Fibroblast of lung (primary cell): ENCODE measurements at regions not wholly inside any gene's neighbourhood (a gene's known extent, or its start where the extent isn't known, plus 50 kb on each side); places are given as distances from the start of the nearest gene placed in this dataset.

Experiments used
- DNase-seq, 2 donors: peaks; one replicate each; pipeline versions ENCODE4 v3.0.0 to v3.0.0-alpha.2; 2010; ENCODE audit warnings: low read depth in 2 of 2
- H2AFZ ChIP-seq: 2 replicates; pipeline ENCODE4 v1.5.1; 2012; ENCODE audit warnings: low read length, control low read depth, inconsistent platforms
- H3K27ac ChIP-seq: 2 replicates; pipeline ENCODE4 v1.5.1; 2011; ENCODE audit warnings: low read length, control low read depth; ENCODE audit not compliant: insufficient read depth
- H3K27me3 ChIP-seq: 2 replicates; pipeline ENCODE4 v1.5.1; 2011; ENCODE audit warnings: mild to moderate bottlenecking, low read length; ENCODE audit not compliant: control insufficient read depth, insufficient read depth
- H3K36me3 ChIP-seq: 2 replicates; pipeline ENCODE4 v1.5.1; 2011; ENCODE audit warnings: low read length; ENCODE audit not compliant: control insufficient read depth, insufficient read depth
- H3K4me1 ChIP-seq: 2 replicates; pipeline ENCODE4 v1.5.1; 2011; ENCODE audit warnings: low read length; ENCODE audit not compliant: control insufficient read depth, insufficient read depth; ENCODE audit errors: extremely low read depth
- H3K4me2 ChIP-seq: 2 replicates; pipeline ENCODE4 v1.5.1; 2011; ENCODE audit warnings: low read length, control low read depth; ENCODE audit not compliant: insufficient read depth; ENCODE audit errors: extremely low read depth
- H3K4me3 ChIP-seq, 4 experiments: fragments of 200-600 bp in 1 of 4; sonication (generic) in 1 of 4; replicated peaks in 1 of 4; 2 replicates each; pipeline ENCODE4 v1.5.1; 2011 to 2016; ENCODE audit warnings: low read length in 4 of 4, low read depth in 3 of 4, mild to moderate bottlenecking in 3 of 4, control low read depth in 2 of 4, inconsistent platforms in 1 of 4, mixed read lengths in 1 of 4; ENCODE audit not compliant: insufficient read depth in 1 of 4; ENCODE audit errors: control extremely low read depth in 1 of 4
- H3K79me2 ChIP-seq: 2 replicates; pipeline ENCODE4 v1.5.1; 2012; ENCODE audit warnings: mild to moderate bottlenecking, low read length, inconsistent platforms; ENCODE audit not compliant: control insufficient read depth, insufficient read depth
- H3K9ac ChIP-seq: 2 replicates; pipeline ENCODE4 v1.5.1; 2011; ENCODE audit warnings: mild to moderate bottlenecking, low read length, control low read depth; ENCODE audit not compliant: insufficient read depth
- H3K9me3 ChIP-seq: 2 replicates; pipeline ENCODE4 v1.5.1; 2012; ENCODE audit warnings: low read depth, low read length; ENCODE audit not compliant: control insufficient read depth, insufficient read depth
- H4K20me1 ChIP-seq: 2 replicates; pipeline ENCODE4 v1.5.1; 2011; ENCODE audit warnings: low read length; ENCODE audit not compliant: control insufficient read depth, insufficient read depth; ENCODE audit errors: extremely low read depth
- EZH2 ChIP-seq: IDR thresholded peaks from 2 replicates; pipeline ENCODE4 v1.5.1; 2012; ENCODE audit warnings: low read length, control low read depth, mild to moderate bottlenecking; ENCODE audit errors: missing control alignments
- TF ChIP-seq, protein P1 (sequence below), 2 donors: IDR thresholded peaks in 1 of 2; conservative IDR thresholded peaks in 1 of 2; 1 replicate in 1 of 2; 2 replicates in 1 of 2; pipeline ENCODE4 v1.5.1; 2011 to 2012; ENCODE audit warnings: low read length in 2 of 2, control low read depth in 1 of 2, inconsistent platforms in 1 of 2, low read depth in 1 of 2, mild to moderate bottlenecking in 1 of 2

DNA sequence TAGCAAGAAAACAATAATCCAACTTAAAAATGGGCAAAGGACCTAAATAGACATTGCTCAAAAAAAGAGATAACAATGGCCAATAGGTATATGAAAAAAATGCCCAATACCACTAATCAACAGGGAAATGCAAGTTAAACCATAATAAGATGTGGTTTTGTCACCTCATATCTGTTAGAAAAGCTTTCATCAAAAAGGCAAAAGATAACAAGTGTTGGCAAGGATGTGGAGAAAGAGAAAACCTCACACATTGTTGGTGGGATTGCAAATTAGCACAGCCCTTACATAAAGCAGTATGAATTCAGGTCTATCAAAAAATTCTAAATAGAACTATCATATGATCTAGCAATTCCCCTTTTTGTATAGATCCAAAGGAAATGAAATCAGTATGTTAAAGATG is 387.2 kb upstream of the DUSP10 start:
- Histone ChIP-seq H3K79me2 (no peaks in the 10 kb centered on the region), H3K4me1 (no peaks in the 10 kb centered on the region), H3K4me2 (no peak overlapping the region), H3K4me3 (no peak overlapping the region), H2AFZ (no peak overlapping the region), H3K9me3 (no peaks in the 10 kb centered on the region), H4K20me1 (no peaks in the 10 kb centered on the region), H3K36me3 (no peaks in the 10 kb centered on the region), H3K27me3 (no peaks in the 10 kb centered on the region), H3K9ac (no peak overlapping the region), H3K27ac (no peak overlapping the region)
- TF ChIP-seq, protein P1, sequence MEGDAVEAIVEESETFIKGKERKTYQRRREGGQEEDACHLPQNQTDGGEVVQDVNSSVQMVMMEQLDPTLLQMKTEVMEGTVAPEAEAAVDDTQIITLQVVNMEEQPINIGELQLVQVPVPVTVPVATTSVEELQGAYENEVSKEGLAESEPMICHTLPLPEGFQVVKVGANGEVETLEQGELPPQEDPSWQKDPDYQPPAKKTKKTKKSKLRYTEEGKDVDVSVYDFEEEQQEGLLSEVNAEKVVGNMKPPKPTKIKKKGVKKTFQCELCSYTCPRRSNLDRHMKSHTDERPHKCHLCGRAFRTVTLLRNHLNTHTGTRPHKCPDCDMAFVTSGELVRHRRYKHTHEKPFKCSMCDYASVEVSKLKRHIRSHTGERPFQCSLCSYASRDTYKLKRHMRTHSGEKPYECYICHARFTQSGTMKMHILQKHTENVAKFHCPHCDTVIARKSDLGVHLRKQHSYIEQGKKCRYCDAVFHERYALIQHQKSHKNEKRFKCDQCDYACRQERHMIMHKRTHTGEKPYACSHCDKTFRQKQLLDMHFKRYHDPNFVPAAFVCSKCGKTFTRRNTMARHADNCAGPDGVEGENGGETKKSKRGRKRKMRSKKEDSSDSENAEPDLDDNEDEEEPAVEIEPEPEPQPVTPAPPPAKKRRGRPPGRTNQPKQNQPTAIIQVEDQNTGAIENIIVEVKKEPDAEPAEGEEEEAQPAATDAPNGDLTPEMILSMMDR (conservative IDR thresholded peaks at IDR 0.05 in 1 of 2, IDR thresholded peaks at IDR 0.05 in 1 of 2; ENCODE audit: low read depth in 1 of 2, low read length in 2 of 2) = no peak
- no peak for TF ChIP-seq EZH2
- DNase-seq = no peak

DNA sequence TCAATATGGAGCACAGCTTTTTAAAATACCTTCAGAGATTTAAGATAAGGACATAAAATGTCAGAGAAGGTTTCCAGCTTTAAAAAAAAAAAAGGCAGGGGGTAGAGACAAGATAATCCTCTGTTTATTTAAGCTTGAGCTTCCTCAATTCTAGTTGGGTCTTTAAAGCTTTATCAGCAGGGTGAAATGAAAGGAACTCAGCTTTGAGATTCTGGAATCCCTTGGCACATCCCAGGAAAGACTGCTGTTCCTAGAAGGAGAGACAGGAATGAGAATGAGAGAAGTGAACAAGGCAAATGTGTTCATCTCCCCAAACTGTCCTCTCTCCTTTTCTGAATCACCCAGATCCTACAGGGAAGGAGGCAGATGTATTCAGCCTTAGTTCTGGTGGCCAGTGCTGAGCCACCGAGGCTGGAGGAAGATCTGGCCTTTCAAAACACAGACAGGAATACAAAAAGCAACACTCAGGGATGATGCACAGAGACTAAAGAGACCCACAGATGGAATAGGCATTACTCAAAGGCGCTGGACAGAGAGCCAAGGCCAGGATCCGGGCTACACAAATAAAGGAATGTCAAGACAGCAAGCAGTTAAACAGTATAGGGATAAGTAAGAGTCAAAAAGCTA is 385.8 kb upstream of the DUSP10 start:
- H4K20me1 ChIP-seq = no peaks in the 10 kb centered on the region
- H3K27ac ChIP-seq = no peak overlapping the region
- no peak overlapping the region for H2AFZ ChIP-seq
- H3K79me2 ChIP-seq = no peaks in the 10 kb centered on the region
- no peaks in the 10 kb centered on the region for H3K36me3 ChIP-seq
- no peak for DNase-seq
- no peak for TF ChIP-seq EZH2
- TF ChIP-seq, protein P1 (conservative IDR thresholded peaks at IDR 0.05 in 1 of 2, IDR thresholded peaks at IDR 0.05 in 1 of 2; ENCODE audit: low read depth in 1 of 2, low read length in 2 of 2) = no peak
- H3K9ac ChIP-seq = no peak overlapping the region
- no peaks in the 10 kb centered on the region for H3K27me3 ChIP-seq
- no peak overlapping the region for H3K4me3 ChIP-seq
- no peak overlapping the region for H3K4me2 ChIP-seq
- H3K4me1 ChIP-seq = no peaks in the 10 kb centered on the region
- no peaks in the 10 kb centered on the region for H3K9me3 ChIP-seq

DNA sequence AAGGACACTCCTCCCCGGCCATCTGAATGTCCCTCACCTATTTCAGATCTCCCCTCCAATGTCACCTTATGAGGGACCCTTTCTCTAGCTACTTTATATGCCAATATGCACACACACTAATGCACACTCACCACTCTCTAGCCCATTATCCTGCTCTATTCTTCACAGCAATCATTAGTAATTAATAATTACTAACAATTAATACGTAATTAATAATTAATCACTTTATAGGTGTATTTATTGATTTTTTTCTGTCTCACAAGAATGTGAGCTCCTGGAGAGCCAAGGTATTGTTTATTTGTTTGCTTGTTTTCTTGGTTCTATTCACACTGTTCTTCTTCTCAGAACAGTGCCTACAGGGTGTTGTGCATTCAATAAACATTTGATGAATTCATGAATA is 385.2 kb upstream of the DUSP10 start:
- Histone ChIP-seq H2AFZ (no peak overlapping the region), H3K27me3 (no peaks in the 10 kb centered on the region), H3K4me3 (no peak overlapping the region), H3K79me2 (no peaks in the 10 kb centered on the region), H3K9ac (no peak overlapping the region), H3K9me3 (no peaks in the 10 kb centered on the region), H3K36me3 (no peaks in the 10 kb centered on the region), H3K4me2 (no peak overlapping the region), H3K27ac (no peak overlapping the region), H3K4me1 (no peaks in the 10 kb centered on the region), H4K20me1 (no peaks in the 10 kb centered on the region)
- no peak for DNase-seq
- TF ChIP-seq, protein P1 (conservative IDR thresholded peaks at IDR 0.05 in 1 of 2, IDR thresholded peaks at IDR 0.05 in 1 of 2; ENCODE audit: low read depth in 1 of 2, low read length in 2 of 2) = no peak
- TF ChIP-seq EZH2 = no peak
